ENCODE measurements at regions not wholly inside any gene's neighbourhood (a gene's known extent, or its start where the extent isn't known, plus 50 kb on each side); places are given as distances from the start of the nearest gene placed in this dataset.
"Not testable (repeated sequence)": the region's sequence is repeated elsewhere in the genome, so short reads cannot be mapped to it uniquely, and the experiment has no call there.

- not testable (repeated sequence) for TF ChIP-seq CTCF (conservative IDR thresholded peaks at IDR 0.05; ENCODE audit: low read depth, low read length); EZH2 (IDR thresholded peaks at IDR 0.05; ENCODE audit: borderline replicate concordance, low read depth, low read length, poor library complexity, severe bottlenecking)
These were observed 514.5 kb upstream of the FOXG1 start for GRCh38 chr14:28252124-28252523.

Measured in A673 (cell line).